GM21526 (cell line): ENCODE measurements at regions not wholly inside any gene's neighbourhood (a gene's known extent, or its start where the extent isn't known, plus 50 kb on each side); places are given as distances from the start of the nearest gene placed in this dataset.
"Not testable (repeated sequence)": the region's sequence is repeated elsewhere in the genome, so short reads cannot be mapped to it uniquely, and the experiment has no call there.

Source experiments
- ATAC-seq: cut with Tn5 transposase; IDR thresholded peaks from one replicate; pipeline ENCODE4 v1.9.1; 2021; ENCODE audit warnings: moderate library complexity; ENCODE audit not compliant: unreplicated experiment, low FRiP score

DNA sequence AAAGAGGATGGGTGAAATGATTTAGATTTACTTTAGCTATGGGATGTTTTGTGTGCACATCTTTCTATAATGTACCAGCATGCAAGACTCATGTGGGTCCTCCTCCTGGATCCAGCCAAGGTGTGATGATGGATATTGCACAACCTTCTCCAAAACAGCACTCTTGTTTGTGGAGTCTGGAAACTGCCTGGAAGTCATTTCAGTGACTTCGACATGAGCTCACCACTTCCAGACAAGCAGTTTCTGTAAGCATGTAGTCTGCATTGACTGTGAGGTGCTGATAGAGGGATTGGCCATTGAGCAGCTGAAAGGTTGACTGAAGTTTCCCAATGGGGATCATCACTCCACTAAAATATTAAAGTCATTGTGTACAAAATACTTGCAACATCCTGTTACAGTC is 154.0 kb downstream of the TRIB2 start:
- ATAC-seq = no peak

DNA sequence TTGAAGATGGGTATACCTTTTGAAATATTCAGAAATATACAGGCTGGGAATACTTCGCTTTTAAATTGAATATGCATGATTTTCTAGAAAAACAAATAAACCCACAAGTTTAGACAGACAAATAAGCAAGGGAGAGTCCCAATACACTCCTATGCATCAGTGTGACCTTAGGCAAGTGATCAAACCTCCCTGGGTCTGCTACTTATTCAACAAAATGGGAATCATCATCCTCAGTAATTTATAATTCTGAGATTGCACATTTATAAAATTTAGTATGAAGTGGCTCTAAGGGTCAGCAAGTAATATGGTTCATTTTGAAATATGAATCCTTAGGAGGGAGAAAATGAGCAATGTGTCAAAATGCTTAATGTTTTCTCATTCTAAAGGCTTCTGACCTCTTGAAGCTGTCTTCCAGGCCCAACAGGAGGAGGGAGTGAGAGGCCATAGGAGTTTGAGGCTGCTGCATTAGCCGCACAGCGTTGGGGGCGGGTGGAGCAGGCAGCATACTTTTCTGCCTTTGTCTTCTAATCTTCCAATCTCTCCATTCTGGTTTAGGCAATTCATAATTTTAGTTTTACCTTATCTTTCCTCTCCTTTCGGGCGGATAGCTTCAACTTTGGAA is 155.1 kb downstream of the TRIB2 start:
- ATAC-seq = no peak

DNA sequence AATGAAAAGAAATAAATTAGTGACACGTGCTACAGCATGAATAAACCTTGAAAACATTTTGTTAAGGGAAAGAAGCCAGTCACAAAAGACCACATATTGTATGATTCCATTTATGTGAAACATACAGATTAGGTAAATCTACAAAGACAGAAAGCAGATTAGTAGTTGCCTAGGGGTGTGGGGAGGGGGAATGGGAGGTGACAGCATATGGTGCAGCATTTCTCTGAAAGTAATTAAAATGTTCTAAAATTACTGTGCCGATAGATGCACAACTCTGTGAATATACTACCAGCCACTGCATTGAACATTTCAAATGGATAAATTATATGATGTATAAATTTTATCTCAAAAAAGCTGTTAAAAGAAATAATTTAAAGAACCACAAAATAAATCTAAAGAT is 161.0 kb downstream of the TRIB2 start:
- no peak for ATAC-seq

DNA sequence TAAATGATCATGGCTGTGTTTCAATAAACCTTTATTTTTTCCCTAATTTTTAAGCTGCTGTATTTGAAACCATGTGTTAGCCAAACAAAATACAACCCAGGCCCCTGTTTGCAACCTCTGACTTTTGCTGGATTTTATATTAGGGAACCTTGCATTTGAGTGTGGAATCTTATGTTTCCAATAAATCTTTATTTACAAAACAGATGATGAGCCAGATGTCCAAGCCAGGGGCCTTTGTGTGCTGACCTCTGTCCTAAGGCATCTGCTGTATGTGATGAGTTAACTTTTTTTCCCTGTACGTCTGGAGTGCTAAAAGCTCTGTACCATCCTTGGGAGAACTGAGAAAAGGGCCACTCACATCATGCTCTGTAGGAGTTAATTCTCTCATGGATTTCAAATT is 162.9 kb downstream of the TRIB2 start:
- no peak for ATAC-seq

DNA sequence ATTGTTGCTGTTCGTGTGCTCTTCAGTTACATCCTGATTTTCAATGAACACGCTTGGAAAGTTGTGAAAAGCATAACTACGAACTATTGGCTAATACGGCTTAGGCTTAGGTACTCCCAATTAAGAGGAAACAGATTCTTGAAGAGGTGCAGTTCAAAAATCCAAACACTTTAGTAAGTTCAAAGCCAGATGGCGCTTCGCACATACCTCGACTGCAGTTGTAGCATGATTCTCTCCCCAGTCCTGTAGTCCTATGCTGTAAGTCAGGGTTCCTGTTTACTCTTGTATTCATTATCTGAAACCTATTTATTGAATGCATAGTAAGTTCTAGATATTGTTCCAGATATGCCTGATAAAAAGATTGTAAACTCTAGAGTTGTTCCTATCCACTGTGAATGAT is 165.2 kb downstream of the TRIB2 start:
- no peak for ATAC-seq

DNA sequence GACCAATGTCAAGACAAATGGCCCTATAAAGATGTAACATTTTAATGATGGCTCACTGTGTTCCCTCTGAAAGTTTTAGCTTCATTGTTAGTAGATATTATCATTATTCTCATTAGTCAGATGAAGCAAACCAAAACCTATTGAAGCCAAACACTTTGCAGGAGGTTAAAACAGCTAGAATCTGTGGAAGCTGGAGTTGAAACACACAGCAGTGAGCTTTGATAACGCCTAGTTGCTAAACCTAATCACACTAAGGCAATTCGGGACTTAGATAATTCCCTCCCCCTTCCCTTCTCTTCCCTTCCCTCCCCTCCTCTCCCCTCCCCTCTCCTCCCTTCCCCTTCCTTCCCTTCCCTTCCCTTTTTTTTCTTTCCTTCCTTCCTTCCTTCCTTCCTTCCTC is 165.7 kb downstream of the TRIB2 start:
- no peak for ATAC-seq

DNA sequence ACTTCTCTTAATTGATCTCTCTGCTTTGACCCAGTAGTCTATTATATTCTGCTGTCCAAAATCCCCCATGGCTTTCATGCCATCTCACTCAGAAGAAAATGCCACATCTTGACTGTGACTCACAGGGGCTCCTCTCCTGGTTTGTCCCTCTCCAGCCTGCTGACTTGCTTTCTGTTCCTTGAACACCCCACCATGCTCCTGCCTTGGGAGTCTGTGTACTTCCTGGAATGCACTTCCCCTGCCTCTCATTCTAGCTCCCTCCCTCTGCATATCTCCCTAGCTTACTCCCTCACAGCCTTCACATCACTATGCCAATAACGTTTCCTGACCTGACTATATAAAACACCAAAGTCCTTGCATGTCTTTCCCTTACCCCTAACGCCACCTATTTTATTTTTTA is 167.2 kb downstream of the TRIB2 start:
- ATAC-seq = no peak

DNA sequence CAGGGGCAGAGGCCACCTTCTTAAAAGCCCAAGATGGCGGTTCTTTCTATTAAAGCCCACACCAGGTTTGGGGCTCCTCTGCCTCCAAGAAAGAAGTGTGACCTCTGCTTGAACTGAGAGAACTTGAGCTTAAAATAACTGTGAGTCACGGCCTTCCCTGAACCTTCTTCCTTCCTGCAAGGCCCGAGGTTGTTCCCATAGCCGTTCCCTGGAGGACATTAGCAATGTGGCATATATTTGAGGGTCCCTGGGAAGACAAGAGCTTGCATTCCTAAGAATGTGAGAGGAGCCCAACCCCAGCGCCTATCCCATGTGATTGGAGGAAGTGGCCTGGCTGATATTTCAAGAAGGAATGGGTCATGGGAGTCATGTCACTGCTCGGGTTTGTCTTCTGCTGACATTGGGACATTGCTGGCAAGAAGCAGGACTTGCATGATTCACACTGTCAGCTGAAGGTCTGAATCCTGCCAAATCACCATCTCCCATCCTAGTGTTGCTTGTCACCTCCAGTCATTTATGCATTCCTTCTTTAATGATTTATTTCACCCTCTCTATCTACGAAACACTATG is 168.1 kb downstream of the TRIB2 start:
- no peak for ATAC-seq

DNA sequence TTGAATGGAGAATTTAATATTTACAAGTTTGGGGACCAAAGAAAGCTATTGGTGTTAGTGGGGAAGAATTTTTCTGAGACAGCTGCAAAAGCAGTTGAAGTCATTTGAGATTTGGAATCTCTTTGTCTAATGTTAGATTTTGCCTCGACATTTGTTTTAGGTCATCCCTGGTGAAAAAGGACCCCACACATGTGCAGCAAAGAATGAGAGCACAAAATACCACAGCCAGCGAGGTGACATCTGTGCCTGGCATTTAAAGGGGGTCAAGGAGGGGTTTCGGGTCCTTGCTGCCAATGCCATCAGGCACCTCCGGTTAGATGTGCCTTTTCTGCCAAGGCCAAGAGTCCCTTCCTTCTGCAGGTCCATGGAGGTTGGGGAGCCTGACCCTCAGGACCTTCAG is 173.3 kb downstream of the TRIB2 start:
- no peak for ATAC-seq

DNA sequence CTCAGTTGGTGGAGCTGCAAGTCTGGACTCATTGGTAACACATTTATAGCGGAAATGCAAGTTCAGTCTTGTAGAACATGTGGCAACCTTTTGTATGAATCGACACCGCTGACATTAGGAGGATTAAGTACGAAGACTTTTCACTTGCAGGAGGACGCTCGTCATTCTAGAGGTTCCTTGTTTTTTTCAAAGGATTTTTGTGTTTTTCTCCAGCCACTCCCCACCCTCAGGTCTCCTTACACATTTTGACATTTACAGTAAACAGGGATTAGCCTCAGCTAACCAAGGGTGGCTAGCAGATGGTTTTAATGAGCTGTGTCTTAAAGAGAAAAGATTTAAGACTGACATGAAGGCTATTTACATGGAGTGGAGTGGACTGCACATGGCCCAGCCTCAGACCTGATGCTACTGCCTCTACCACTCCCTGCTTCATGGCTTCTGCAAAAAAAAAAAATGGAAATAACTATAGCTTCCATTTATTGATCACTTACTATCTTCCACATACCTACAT is 173.8 kb downstream of the TRIB2 start:
- no peak for ATAC-seq

DNA sequence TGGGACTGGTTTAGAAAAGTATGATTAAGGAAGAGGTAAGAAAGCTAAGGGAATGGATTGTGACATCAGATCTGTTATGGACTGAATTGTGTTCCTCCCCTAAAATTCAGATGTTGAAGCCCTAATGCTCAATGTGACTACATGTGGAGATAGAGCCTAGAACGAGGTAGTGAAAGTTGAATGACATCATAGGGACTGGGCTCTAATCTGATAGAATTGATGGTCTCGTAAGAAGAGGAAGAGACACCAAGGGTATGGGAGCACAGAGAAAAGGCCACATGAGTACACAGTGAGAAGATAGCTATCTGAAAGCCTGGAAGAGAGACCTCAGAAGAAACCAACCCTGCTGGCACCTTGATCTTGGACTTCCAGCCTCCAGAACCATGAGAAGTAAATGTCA is 178.3 kb downstream of the TRIB2 start:
- ATAC-seq = no peak

DNA sequence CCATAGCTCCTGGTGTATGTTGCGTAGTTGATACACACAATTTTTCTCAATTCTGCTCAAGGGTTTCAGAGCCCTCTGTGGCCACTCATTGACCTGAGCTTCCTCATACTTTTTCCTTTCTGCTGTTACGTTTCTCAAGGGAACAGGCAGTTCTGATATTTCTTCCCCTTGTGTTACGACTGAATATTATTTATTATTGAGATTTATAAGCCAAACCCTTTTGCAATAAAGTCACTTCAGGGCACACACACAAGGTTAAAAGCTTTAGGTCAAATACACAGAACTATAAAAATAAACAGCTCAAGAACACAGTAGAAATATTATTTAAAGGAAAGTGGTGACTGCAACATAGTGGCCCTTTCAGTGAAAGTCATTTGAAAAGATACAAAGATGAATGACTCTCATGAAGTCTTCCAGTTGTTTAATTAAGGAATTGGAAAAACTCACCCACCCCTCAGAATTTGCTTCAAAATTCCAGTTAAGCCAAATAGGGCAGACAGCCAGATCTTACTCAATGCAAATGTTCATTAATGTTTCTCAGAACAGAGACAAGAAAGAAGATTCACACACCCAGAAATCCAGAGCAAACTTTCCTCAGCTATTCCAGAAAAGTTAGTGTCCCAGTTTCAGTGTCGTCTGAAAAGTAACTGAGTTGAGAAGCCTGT is 179.7 kb downstream of the TRIB2 start:
- ATAC-seq = no peak

DNA sequence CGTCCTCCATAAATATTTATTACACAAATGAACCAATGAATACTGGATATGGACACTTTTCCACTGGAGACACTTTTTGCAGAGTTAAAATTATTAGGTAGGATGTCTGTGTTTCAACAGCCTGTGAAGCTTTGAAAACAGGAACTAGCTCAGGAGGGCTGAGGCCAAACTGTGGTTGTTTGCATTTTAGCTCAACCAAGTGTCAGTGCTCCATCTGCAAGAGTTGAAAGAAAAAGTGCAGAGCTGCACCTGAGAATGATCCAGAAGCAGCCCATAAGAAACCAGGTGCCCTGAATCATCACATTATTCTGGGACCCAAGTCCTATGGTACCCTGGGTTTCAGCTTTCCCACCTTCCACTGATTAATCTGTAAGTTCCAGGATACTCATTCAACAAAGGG is 180.4 kb downstream of the TRIB2 start:
- ATAC-seq = no peak

DNA sequence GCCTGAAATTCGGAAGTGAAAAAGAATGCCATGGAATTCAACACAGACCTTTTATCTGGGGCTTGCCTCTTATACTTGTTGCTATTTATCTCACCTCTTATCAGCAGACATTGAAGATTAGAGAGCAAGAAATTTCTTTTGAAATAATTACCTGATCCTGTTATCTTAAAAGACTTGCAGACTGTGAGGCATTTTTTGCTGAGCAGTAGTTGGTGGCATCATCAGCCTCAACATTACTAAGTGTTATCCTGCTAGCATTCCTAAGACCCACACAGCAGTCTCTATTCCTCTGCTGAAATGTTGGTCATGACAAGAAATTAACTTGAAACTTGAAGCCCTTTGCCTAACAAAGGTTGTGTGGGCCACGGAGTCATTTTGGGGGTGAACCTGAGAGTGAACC is 186.5 kb downstream of the TRIB2 start:
- ATAC-seq = no peak

DNA sequence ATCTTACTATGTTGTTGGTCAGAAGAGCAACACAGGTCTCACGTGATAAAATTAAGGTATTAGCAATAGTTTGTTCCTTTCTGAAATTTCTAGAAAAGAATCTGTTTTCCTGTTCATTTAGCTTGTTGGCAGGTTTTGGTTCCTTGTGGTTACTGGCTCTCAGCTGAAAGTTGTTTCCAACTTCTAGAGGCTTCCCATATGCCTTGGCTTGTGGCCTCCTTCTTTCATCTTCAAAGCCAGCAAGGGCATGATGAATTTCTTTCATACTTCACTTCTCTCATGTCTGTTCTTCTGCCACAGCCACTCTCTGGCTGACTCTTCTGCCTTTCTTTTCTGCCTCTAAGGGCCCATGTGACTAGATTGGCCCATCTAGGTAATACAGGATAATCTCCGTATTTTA is 193.7 kb downstream of the TRIB2 start:
- no peak for ATAC-seq

DNA sequence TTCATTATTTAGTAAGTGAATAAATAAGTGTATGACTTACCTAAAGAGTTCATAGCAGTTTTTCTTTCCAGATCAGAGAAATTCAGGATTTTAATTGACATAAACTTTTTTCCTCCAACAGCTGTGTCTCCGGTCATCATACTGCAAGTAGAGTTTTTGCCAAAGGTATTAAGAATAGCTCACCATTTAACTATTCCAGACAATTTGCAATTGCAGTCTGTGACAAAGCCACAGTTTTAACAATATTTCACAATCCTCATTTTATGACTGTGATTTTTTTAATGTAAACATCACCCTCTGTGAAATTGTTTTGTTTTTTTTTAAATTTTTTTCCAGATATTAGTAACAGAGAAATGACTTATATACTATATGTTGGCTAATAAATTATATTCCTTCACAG is 199.1 kb downstream of the TRIB2 start:
- no peak for ATAC-seq

DNA sequence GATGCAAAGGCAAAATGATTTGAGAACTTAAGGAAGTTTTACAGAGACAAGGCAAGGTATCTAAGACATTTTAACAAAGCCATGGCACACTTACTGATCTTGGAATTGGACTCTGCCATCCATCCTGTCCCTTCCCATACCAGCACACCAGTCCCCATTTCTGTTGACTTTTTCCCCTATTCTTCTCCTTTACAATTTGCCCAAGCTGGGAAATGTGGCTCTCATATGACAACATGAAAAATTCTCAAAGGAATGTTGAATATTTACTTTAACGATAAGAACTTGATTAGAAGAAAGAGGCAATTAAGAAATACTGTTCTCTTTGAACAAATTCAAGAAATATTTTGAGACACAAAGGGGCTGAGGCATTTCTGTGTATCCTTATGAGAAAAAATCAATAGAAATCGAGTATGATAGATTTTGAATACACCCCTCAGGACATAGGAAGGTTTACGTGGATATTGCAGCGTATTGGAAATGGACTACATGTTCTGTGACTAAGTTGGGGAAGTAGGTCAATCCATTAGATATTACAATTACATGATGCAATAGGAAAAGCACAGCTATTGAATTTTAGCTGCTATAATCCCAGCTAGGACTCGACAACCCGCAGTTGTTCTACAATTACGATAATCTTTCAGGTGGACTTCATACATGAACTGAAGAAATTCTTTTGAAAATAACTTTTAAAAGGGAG is 201.6 kb downstream of the TRIB2 start:
- no peak for ATAC-seq

DNA sequence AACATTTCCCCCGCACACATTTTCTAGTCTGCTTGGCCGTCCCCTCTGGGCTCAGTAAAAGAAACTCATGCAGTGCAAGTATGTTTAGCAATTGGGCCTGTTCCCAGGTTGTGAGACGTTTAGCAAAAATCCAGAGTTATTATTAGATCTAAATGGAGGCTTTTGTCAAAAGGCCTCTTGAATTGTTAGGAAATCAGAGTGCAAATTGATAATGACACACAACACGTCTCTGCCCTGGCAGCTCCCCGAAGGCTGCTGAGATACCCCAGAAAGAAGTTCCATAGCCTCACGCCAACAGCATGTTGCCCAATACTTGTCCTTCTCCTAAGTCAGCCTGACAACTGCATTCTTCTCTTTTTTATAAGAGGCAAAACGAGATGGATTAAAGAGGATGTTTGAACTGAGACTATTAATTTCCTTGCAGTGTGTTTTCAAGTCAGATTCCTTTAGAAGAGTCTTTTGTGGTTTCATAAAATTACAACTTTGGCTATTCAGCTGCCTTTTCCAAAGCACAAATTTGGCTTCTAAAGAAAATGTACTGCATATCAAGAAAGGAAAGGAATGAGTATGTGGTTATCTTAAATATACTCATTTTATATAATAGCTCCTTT is 202.2 kb downstream of the TRIB2 start:
- no peak for ATAC-seq

DNA sequence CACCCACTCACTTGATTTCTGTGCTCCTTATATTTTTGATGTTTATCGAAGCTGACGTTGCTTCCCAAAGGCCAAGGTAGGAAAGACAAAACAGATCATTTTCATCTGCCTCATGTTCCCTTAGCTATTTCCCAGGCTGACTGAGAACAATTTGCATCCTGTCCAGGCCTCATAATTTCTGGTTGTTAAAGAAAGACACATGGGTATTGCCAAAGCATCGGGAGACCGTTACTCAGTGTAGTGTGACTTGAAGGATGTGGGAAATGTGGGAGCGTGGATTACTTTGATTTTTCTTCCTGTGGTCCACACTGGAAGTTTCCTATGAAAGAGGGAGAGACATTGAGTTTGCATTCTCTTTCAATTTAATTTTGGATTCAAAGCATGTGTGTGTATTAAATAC is 204.6 kb downstream of the TRIB2 start:
- no peak for ATAC-seq

DNA sequence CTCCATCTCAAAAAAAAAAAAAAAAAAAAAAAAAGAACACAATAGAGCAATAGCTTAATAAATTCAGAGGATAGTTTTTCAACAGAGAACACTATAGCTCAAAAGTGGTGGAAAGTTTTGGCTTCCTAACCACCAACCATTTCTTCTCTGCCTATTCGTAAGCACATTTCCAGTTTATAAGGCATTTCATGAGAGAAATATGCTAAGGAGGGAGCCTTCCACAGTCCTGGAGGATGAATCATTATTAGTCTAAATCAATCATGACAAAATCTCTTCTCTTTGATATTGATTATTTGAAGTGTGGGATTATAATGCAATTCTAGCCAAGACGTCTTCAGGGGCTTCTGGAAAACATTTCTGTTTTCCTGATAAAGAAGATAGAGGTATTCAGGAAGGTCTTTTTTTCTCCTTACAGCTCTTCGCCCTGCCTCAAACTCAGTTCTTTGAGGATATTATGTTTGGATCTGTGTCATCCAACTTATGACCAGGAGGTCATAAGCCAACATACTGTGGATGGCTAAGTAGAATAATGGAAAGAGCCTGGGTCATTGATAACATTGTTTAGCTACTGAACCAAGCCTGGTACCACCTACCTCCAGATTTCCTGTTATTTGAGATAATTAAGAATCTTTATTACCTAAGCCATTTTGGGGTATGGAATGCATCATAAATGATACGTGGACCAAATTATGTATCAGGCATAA is 207.3 kb downstream of the TRIB2 start:
- ATAC-seq = no peak

DNA sequence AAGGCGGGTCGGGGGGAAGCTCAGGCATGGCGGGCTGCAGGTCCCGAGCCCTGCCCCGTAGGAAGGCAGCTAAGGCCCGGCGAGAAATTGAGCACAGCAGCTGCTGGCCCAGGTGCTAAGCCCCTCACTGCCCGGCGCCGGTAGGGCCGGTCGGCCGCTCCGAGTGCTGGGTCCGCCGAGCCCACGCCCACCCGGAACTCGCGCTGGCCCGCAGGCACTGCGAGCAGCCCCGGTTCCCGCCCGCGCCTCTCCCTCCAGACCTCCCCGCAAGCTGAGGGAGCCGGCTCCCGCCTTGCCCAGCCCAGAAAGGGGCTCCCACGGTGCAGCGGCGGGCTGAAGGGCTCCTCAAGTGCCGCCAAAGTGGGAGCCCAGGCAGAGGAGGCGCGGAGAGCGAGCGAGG is 209.9 kb downstream of the TRIB2 start:
- ATAC-seq = not testable (repeated sequence)
